GM10266 (cell line): ENCODE measurements at regions not wholly inside any gene's neighbourhood (a gene's known extent, or its start where the extent isn't known, plus 50 kb on each side); places are given as distances from the start of the nearest gene placed in this dataset.

ENCODE experiments used
- DNase-seq: peaks from one replicate; pipeline ENCODE4 v3.0.0; 2012; ENCODE audit errors: extremely low spot score
- TF ChIP-seq, protein P1 (sequence below): IDR thresholded peaks from 2 replicates; pipeline ENCODE4 v1.5.1; 2012; ENCODE audit warnings: mild to moderate bottlenecking, low read depth; ENCODE audit not compliant: control insufficient read depth, insufficient read depth; ENCODE audit errors: missing control alignments

DNA sequence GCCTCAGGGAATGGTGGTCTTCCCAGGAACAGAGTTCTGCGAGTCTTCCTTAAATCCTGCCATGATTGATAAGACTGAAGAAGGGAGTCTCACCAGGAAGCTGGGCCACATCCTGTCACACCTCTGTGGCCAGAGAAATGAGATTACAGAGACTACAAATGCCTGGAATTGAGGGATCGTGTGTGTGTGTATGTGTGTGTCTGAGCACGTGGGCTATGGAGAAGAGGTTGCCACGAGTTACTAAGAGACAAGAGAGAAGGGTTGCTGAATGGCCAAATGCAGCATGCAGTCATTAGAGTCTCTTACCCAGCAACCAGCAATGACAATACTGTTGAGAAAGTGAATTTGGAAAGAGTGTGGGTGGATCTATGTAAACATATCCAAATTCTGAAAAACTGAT, 443.1 kb downstream of the MFSD1 start:
- TF ChIP-seq, protein P1, sequence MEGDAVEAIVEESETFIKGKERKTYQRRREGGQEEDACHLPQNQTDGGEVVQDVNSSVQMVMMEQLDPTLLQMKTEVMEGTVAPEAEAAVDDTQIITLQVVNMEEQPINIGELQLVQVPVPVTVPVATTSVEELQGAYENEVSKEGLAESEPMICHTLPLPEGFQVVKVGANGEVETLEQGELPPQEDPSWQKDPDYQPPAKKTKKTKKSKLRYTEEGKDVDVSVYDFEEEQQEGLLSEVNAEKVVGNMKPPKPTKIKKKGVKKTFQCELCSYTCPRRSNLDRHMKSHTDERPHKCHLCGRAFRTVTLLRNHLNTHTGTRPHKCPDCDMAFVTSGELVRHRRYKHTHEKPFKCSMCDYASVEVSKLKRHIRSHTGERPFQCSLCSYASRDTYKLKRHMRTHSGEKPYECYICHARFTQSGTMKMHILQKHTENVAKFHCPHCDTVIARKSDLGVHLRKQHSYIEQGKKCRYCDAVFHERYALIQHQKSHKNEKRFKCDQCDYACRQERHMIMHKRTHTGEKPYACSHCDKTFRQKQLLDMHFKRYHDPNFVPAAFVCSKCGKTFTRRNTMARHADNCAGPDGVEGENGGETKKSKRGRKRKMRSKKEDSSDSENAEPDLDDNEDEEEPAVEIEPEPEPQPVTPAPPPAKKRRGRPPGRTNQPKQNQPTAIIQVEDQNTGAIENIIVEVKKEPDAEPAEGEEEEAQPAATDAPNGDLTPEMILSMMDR, result no peak
- no peak for DNase-seq

DNA sequence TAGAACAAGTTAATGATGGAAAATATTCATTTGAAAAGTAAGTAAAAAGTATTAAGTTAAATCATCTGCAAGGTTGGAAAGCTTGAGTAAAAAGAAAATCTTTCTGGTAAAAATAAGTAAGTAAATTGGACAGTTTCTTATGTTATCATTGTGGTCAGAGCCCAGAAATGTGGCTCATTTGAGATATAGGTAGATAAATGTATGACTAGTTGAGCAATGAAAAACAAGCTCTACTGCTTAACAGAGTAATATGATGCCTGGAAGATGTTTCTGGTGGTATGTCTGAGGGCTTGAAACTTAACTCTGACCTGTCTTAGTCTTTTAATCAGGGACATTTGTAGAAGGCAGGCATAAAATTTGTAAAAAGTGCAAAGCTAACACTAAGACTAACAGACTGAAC, 444.0 kb downstream of the MFSD1 start:
- no peak for DNase-seq
- TF ChIP-seq, protein P1, result no peak

DNA sequence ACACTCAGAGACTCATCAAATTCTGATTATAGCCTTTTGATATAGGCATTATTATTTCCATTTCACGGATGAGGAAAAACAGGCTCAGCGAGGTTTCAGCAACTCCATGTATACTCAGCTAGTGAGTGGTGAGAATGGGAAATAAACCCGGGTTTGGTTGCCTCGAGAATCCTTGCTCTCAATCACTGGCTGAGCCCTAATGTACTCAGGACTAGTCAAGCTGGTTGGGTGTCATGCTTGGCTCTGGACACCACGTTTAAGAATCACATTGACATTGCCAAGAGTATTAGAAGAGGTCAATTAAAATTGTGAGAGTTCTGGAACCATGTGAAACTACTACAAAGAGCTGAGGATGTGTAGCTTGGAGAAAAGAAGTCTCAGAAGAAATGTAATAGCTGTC, 444.5 kb downstream of the MFSD1 start:
- TF ChIP-seq, protein P1, result no peak
- no peak for DNase-seq

DNA sequence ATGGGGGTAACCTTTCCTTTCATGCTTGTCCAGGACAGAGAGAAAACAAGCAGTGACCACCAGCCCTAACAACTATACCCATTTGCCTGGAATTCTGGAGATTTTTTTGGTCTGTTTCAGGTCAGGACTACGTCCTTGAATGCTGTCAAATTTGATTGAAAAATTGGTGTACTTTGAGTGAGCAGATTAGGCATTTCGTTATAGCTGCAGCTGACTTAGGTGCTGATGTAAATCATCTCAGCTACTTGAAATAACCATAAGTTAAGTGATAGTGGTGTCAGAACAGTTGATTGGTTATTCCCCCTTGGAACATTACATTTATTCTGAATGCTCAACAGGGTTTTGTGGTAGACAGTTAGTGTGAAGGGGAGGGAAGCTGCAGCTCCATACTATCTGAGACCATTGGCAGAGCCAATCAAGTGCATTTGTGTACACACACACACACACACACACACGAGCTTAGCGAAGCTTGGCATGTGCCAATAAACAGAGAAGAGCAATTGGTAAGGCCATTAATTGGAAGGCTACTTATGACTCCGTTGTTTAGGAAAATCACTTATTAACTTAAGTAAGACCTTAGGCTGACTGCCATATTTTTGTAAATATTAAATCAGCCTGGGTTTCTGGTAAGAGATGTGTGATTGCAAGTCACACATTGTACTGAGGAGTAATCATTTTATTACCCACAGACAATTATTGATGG, 447.8 kb downstream of the MFSD1 start:
- TF ChIP-seq, protein P1, result no peak
- no peak for DNase-seq

DNA sequence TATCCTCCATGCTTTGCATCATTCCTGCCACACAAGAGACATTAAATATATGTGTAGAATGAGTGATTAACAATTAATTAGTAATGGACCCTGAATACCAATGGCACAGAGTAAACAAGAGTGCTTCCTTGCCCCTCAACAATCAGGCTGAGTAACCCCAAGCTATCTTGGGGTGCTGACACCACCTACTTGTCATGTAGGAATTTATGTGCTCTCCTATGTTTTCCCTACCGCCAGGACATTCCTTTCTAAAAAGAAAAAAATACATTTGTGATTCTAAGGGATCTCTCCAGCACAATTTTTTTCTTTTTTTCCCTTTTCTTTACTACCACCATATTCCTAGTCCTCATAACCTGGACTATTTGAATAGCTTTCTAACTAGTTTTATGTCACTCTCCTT, 449.1 kb downstream of the MFSD1 start:
- TF ChIP-seq, protein P1, result no peak
- DNase-seq, result no peak

DNA sequence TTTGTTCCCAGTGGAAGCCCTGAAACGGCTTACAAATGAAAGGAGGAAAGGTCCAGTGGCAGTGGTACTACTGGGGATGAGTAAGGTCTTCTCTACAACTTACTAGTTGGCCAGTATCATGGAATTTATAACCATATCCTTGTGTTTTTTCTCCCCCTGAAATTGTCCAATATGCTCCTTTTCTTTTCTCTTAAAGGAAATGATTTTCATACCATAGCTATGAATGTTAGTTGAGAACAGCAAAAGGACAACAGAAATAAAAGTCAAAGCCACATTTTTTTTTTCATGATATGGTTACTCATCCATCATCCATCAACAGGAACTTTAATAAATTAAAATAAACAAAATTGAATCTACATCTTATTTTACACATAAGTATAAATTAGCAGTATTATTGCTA, 450.4 kb downstream of the MFSD1 start:
- no peak for DNase-seq
- TF ChIP-seq, protein P1, result no peak

DNA sequence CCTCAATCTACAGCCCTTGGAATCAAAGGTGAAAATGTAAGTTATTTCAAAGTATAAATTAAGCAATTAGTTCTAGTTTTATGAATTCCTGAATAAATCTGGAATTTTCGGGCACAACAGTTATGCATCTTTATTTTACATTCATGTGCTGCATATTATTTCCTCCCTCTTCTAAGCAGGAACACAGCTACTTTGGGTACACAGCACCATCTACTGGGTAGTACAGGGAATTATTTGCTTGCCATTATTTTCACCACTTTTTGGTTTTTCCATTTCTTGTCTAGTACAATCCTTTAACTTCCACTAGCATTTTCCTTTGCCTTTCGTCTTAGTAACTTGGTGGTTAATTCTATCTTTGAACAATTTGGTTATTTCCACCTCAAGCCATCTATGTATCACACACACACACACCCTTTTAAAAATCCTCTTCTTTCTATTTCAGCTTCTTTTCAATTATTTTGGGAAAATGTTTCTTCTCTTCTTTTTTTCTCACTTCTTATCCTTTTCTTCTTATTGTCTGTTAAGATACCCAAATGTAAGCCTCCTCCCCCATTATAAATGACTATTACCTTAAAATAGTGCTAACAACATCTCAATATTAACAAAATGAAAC, 451.0 kb downstream of the MFSD1 start:
- no peak for DNase-seq
- TF ChIP-seq, protein P1, result peak; percentile 35
